NCI-H2227 treated with DMSO at 0.1 percent for 48 hours (cell line): ENCODE measurements at regions not wholly inside any gene's neighbourhood (a gene's known extent, or its start where the extent isn't known, plus 50 kb on each side); places are given as distances from the start of the nearest gene placed in this dataset.
"Not testable (repeated sequence)": the region's sequence is repeated elsewhere in the genome, so short reads cannot be mapped to it uniquely, and the experiment has no call there.

Source experiments
- DNase-seq: peaks from one replicate; lab custom pipeline; 2025; lab: John Stamatoyannopoulos, UW

- DNase-seq, result no peak
Measured at GRCh38 chrX:22800360-22800759, 199.4 kb upstream of the DDX53 start.

- no peak for DNase-seq
Measured at GRCh38 chrX:22800806-22801205, 199.0 kb upstream of the DDX53 start.

GRCh38 chrX:22803353-22803752 is 196.4 kb upstream of the DDX53 start:
- no peak for DNase-seq

- no peak for DNase-seq
Measured at GRCh38 chrX:22810876-22811275, 188.9 kb upstream of the DDX53 start.

- no peak for DNase-seq
Measured at GRCh38 chrX:22818061-22818460, 181.7 kb upstream of the DDX53 start.

- DNase-seq, result no peak
Measured at GRCh38 chrX:22855693-22856092, 144.1 kb upstream of the DDX53 start.

- no peak for DNase-seq
Measured at GRCh38 chrX:22859642-22860041, 140.1 kb upstream of the DDX53 start.

GRCh38 chrX:22866801-22867200 is 133.0 kb upstream of the DDX53 start:
- DNase-seq, result not testable (repeated sequence)

- DNase-seq, result no peak
Measured at GRCh38 chrX:22882543-22882942, 117.2 kb upstream of the DDX53 start.

- DNase-seq, result no peak
Measured at GRCh38 chrX:22889819-22890218, 109.9 kb upstream of the DDX53 start.

- DNase-seq, result no peak
Measured at GRCh38 chrX:22912616-22913015, 87.1 kb upstream of the DDX53 start.

- no peak for DNase-seq
Measured at GRCh38 chrX:22922961-22923360, 76.8 kb upstream of the DDX53 start.

GRCh38 chrX:22934640-22935039 is 65.1 kb upstream of the DDX53 start:
- DNase-seq, result no peak

- no peak for DNase-seq
Measured at GRCh38 chrX:22944945-22945344, 54.8 kb upstream of the DDX53 start.
